IMR-90 (cell line): ENCODE measurements at regions not wholly inside any gene's neighbourhood (a gene's known extent, or its start where the extent isn't known, plus 50 kb on each side); places are given as distances from the start of the nearest gene placed in this dataset.

Source experiments
- BHLHE40 ChIP-seq: fragments of 150-350 bp; IDR thresholded peaks from 2 replicates; pipeline ENCODE4 v1.6.1; 2016; ENCODE audit warnings: mild to moderate bottlenecking, low read depth, low read length
- CEBPB ChIP-seq: IDR thresholded peaks from 2 replicates; pipeline ENCODE4 v1.6.1; 2012; ENCODE audit warnings: low read depth, low read length, improper control_type of control experiment
- CHD1 ChIP-seq: IDR thresholded peaks from 2 replicates; pipeline ENCODE4 v1.6.1; 2012; ENCODE audit warnings: low read depth, low read length, improper control_type of control experiment
- FOS ChIP-seq: fragments of 150-350 bp; IDR thresholded peaks from 2 replicates; pipeline ENCODE4 v1.6.1; 2016; ENCODE audit warnings: low read depth, low read length
- MAFK ChIP-seq: IDR thresholded peaks from 2 replicates; pipeline ENCODE4 v1.6.1; 2012; ENCODE audit warnings: low read depth, low read length, improper control_type of control experiment
- MAZ ChIP-seq: IDR thresholded peaks from 2 replicates; pipeline ENCODE4 v1.6.1; 2012; ENCODE audit warnings: low read depth, mild to moderate bottlenecking, low read length, improper control_type of control experiment, moderate library complexity, borderline replicate concordance
- MXI1 ChIP-seq: IDR thresholded peaks from 2 replicates; pipeline ENCODE4 v1.6.1; 2012; ENCODE audit warnings: low read depth, mild to moderate bottlenecking, low read length, moderate library complexity, borderline replicate concordance
- POLR2A ChIP-seq: IDR thresholded peaks from 2 replicates; pipeline ENCODE4 v1.6.1; 2012; ENCODE audit warnings: mild to moderate bottlenecking, low read depth, low read length
- RAD21 ChIP-seq: IDR thresholded peaks from 2 replicates; pipeline ENCODE4 v1.6.1; 2012; ENCODE audit warnings: low read length, improper control_type of control experiment
- RCOR1 ChIP-seq: IDR thresholded peaks from 2 replicates; pipeline ENCODE4 v1.6.1; 2012; ENCODE audit warnings: mild to moderate bottlenecking, low read length, improper control_type of control experiment; ENCODE audit not compliant: insufficient replicate concordance
- TF ChIP-seq, protein P1 (sequence below): conservative IDR thresholded peaks from 2 replicates; pipeline ENCODE4 v1.5.1; 2012; ENCODE audit warnings: mild to moderate bottlenecking, low read depth, low read length, improper control_type of control experiment
- TF ChIP-seq, protein P2 (sequence below): fragments of 150-350 bp; IDR thresholded peaks from 2 replicates; pipeline ENCODE4 v1.6.1; 2017; ENCODE audit warnings: mild to moderate bottlenecking, antibody characterized with exemption, low read length, low read depth
- TF ChIP-seq, protein P3 (sequence below): fragments of 150-350 bp; IDR thresholded peaks from 2 replicates; pipeline ENCODE4 v1.6.1; 2016; ENCODE audit warnings: low read depth, mild to moderate bottlenecking, low read length, moderate library complexity, borderline replicate concordance

DNA sequence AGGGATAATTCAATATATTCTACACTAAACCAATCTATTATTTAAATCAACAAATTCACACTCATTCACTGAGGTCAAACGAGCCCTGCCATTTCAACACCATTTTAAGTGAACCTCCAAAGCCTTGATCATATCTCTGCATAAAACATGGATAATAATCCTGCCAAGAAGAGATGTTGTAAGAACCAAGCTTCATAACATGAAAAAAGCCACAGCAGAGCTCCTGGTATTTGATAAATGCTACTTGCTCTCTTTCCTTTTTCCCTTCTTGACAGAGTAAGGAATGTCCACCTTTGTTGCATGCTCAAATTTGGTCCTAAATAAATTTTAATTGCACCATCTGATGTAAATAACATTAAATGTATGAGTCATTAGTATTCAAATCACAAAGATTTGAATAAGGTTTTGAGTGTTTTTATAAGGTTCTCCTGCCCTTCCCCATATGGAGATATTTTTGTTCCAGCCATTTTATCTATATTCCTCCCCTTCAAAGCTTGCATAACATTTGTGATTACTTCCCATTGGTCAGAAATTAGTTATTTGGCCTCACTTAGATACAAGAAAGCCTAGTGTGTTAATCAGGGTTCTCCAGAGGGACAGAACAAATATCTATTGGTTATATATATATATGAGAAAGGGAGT, 318.8 kb downstream of the RND3 start:
- TF ChIP-seq POLR2A = no peak
- no peak for TF ChIP-seq CHD1
- TF ChIP-seq, protein P1, sequence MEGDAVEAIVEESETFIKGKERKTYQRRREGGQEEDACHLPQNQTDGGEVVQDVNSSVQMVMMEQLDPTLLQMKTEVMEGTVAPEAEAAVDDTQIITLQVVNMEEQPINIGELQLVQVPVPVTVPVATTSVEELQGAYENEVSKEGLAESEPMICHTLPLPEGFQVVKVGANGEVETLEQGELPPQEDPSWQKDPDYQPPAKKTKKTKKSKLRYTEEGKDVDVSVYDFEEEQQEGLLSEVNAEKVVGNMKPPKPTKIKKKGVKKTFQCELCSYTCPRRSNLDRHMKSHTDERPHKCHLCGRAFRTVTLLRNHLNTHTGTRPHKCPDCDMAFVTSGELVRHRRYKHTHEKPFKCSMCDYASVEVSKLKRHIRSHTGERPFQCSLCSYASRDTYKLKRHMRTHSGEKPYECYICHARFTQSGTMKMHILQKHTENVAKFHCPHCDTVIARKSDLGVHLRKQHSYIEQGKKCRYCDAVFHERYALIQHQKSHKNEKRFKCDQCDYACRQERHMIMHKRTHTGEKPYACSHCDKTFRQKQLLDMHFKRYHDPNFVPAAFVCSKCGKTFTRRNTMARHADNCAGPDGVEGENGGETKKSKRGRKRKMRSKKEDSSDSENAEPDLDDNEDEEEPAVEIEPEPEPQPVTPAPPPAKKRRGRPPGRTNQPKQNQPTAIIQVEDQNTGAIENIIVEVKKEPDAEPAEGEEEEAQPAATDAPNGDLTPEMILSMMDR = no peak
- no peak for TF ChIP-seq MAFK
- no peak for TF ChIP-seq FOS
- TF ChIP-seq RAD21 = no peak
- TF ChIP-seq, protein P2, sequence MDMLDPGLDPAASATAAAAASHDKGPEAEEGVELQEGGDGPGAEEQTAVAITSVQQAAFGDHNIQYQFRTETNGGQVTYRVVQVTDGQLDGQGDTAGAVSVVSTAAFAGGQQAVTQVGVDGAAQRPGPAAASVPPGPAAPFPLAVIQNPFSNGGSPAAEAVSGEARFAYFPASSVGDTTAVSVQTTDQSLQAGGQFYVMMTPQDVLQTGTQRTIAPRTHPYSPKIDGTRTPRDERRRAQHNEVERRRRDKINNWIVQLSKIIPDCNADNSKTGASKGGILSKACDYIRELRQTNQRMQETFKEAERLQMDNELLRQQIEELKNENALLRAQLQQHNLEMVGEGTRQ = no peak
- TF ChIP-seq RCOR1 = no peak
- no peak for TF ChIP-seq BHLHE40
- no peak for TF ChIP-seq MXI1
- no peak for TF ChIP-seq MAZ
- TF ChIP-seq CEBPB = no peak
- TF ChIP-seq, protein P3, sequence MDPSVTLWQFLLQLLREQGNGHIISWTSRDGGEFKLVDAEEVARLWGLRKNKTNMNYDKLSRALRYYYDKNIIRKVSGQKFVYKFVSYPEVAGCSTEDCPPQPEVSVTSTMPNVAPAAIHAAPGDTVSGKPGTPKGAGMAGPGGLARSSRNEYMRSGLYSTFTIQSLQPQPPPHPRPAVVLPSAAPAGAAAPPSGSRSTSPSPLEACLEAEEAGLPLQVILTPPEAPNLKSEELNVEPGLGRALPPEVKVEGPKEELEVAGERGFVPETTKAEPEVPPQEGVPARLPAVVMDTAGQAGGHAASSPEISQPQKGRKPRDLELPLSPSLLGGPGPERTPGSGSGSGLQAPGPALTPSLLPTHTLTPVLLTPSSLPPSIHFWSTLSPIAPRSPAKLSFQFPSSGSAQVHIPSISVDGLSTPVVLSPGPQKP = no peak
